A673 (cell line): ENCODE measurements at regions not wholly inside any gene's neighbourhood (a gene's known extent, or its start where the extent isn't known, plus 50 kb on each side); places are given as distances from the start of the nearest gene placed in this dataset.

ENCODE experiments used
- BruUV-seq: library from RNA; stranded (reverse); fragments of 400-500 nt; replicated peaks from 2 replicates; lab custom pipeline; 2021; lab: Mats Ljungman, UMichigan
- CTCF ChIA-PET: fragments of 300-600 bp; sonication (Branson Sonifier 250); formaldehyde crosslinking; loops from one replicate; lab custom pipeline; 2022; ENCODE audit warnings: antibody characterized with exemption; lab: Charles Lee
- POLR2A ChIA-PET: fragments of 300-600 bp; sonication (Branson Sonifier 250); formaldehyde crosslinking; loops from one replicate; lab custom pipeline; 2022; ENCODE audit warnings: antibody characterized with exemption; ENCODE audit not compliant: low non-redundant PET; lab: Charles Lee
- DNase-seq: peaks from one replicate; pipeline ENCODE4 v3.0.0-alpha.2; 2015; ENCODE audit warnings: low spot score
- H3K27ac ChIP-seq: fragments of 200-600 bp; sonication (generic); 2 replicates; pipeline ENCODE4 v1.5.1; 2016; ENCODE audit warnings: mixed run types, low read depth, mild to moderate bottlenecking, mixed read lengths, antibody characterized with exemption, low read length; ENCODE audit not compliant: poor library complexity, severe bottlenecking
- H3K27me3 ChIP-seq: fragments of 200-600 bp; sonication (generic); replicated peaks from 2 replicates; pipeline ENCODE4 v1.6.1; 2017; ENCODE audit warnings: mixed run types, low read depth, mild to moderate bottlenecking, mixed read lengths, antibody characterized with exemption, low read length; ENCODE audit not compliant: insufficient read depth, poor library complexity
- H3K36me3 ChIP-seq: fragments of 200-600 bp; sonication (generic); 2 replicates; pipeline ENCODE4 v1.6.1; 2016; ENCODE audit warnings: mixed run types, mild to moderate bottlenecking, mixed read lengths, antibody characterized with exemption, low read length; ENCODE audit not compliant: insufficient read depth, poor library complexity, severe bottlenecking
- H3K4me1 ChIP-seq: fragments of 200-600 bp; sonication (generic); 2 replicates; pipeline ENCODE4 v1.6.1; 2017; ENCODE audit warnings: mixed run types, mild to moderate bottlenecking, mixed read lengths, antibody characterized with exemption, low read length; ENCODE audit not compliant: insufficient read depth, poor library complexity, severe bottlenecking
- H3K4me3 ChIP-seq: fragments of 200-600 bp; sonication (generic); 2 replicates; pipeline ENCODE4 v1.5.1; 2016; ENCODE audit warnings: low read depth, mixed run types, mild to moderate bottlenecking, mixed read lengths, low read length; ENCODE audit not compliant: poor library complexity, severe bottlenecking
- H3K9me3 ChIP-seq: fragments of 200-600 bp; sonication (generic); 2 replicates; pipeline ENCODE4 v1.6.1; 2016; ENCODE audit warnings: mixed run types, low read depth, mild to moderate bottlenecking, mixed read lengths, antibody characterized with exemption, low read length; ENCODE audit not compliant: poor library complexity, severe bottlenecking
- EZH2 ChIP-seq: fragments of 200-600 bp; sonication (generic); IDR thresholded peaks from 2 replicates; pipeline ENCODE4 v1.6.1; 2017; ENCODE audit warnings: borderline replicate concordance, low read depth, mild to moderate bottlenecking, mixed read lengths, antibody characterized with exemption, low read length; ENCODE audit not compliant: poor library complexity, severe bottlenecking
- intact Hi-C: fragments of 100-400 bp; cut with micrococcal nuclease; formaldehyde crosslinking; loops from one replicate; pipeline ENCODE4 v1.10.0; 2022; ENCODE audit not compliant: unreplicated experiment
- TF ChIP-seq, protein P1 (sequence below): fragments of 300-800, 200-600 bp; sonication (generic); conservative IDR thresholded peaks from 2 replicates; pipeline ENCODE4 v1.5.1; 2017; ENCODE audit warnings: low read depth, mild to moderate bottlenecking, antibody characterized with exemption, low read length, moderate library complexity, mixed read lengths

DNA sequence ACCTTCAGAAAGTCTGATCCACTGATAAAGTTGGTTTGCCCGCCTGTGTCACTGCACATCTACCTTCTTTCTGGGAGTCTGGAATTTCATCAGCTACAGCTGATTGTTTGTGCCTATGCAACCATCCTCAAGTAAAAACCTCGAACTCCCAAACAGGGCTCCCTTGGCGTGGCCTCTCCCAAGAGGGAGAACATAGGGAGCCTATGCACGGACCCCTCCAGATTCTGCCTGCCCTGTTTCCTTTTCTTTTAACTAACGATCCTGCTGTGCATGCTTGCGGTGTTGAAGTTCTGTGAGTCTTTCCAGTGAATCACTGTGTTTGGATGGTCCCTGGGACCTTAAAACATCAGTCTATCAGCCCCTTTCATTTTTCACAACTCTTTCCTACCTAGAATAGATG, 226.9 kb upstream of the SEMA3D start:
- no peak for TF ChIP-seq EZH2
- TF ChIP-seq, protein P1, sequence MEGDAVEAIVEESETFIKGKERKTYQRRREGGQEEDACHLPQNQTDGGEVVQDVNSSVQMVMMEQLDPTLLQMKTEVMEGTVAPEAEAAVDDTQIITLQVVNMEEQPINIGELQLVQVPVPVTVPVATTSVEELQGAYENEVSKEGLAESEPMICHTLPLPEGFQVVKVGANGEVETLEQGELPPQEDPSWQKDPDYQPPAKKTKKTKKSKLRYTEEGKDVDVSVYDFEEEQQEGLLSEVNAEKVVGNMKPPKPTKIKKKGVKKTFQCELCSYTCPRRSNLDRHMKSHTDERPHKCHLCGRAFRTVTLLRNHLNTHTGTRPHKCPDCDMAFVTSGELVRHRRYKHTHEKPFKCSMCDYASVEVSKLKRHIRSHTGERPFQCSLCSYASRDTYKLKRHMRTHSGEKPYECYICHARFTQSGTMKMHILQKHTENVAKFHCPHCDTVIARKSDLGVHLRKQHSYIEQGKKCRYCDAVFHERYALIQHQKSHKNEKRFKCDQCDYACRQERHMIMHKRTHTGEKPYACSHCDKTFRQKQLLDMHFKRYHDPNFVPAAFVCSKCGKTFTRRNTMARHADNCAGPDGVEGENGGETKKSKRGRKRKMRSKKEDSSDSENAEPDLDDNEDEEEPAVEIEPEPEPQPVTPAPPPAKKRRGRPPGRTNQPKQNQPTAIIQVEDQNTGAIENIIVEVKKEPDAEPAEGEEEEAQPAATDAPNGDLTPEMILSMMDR, result no peak
- DNase-seq, result no peak
- BruUV-seq, result no TSS peak
- Histone ChIP-seq H3K36me3 (no peaks in the 10 kb centered on the region), H3K9me3 (no peaks in the 10 kb centered on the region), H3K27ac (no peak overlapping the region), H3K27me3 (no peaks in the 10 kb centered on the region), H3K4me1 (no peaks in the 10 kb centered on the region), H3K4me3 (no peak overlapping the region)
- ChIA-PET POLR2A (no interaction called here), CTCF (no interaction called here)
- intact Hi-C loops, result no loop called here

DNA sequence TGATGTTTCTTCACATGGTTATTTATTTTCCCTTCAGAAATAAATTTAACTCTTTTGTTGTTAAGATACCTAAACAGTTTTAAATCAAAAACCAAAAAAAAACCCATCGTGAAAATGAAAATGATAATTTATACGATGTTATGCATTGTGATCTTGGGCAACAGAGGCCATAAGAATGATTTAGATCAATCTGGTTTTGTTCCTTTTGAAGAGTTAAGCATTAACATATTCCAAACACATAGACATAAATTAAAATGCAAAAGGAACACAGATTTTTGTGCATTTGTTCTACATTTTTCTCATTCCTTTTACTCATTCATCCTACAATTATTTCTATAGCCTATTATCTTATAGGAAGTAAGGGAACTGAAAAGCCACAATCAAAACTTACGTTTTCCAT, 226.1 kb upstream of the SEMA3D start:
- BruUV-seq, result no TSS peak
- no peaks in the 10 kb centered on the region for H3K27me3 ChIP-seq
- CTCF ChIA-PET, result no interaction called here
- no peak overlapping the region for H3K27ac ChIP-seq
- intact Hi-C loops, result no loop called here
- POLR2A ChIA-PET, result no interaction called here
- H3K36me3 ChIP-seq, result no peaks in the 10 kb centered on the region
- no peaks in the 10 kb centered on the region for H3K4me1 ChIP-seq
- TF ChIP-seq EZH2, result no peak
- TF ChIP-seq, protein P1, result no peak
- no peaks in the 10 kb centered on the region for H3K9me3 ChIP-seq
- H3K4me3 ChIP-seq, result no peak overlapping the region
- no peak for DNase-seq

GRCh38 chr7:85407391-85407790, 220.5 kb upstream of the SEMA3D start:
- Histone ChIP-seq H3K27me3 (no peaks in the 10 kb centered on the region), H3K4me3 (no peak overlapping the region), H3K36me3 (no peaks in the 10 kb centered on the region), H3K9me3 (no peaks in the 10 kb centered on the region), H3K27ac (no peak overlapping the region), H3K4me1 (no peaks in the 10 kb centered on the region)
- TF ChIP-seq EZH2, result no peak
- TF ChIP-seq, protein P1, result no peak
- CTCF ChIA-PET, result no interaction called here
- peak; percentile 7 for DNase-seq
- POLR2A ChIA-PET, result no interaction called here
- BruUV-seq, result no TSS peak
- intact Hi-C loops, result no loop called here
